Liver (tissue), 8 donors: ENCODE measurements at regions not wholly inside any gene's neighbourhood (a gene's known extent, or its start where the extent isn't known, plus 50 kb on each side); places are given as distances from the start of the nearest gene placed in this dataset.

Experiments used
- DNase-seq: peaks from one replicate; pipeline ENCODE4 v3.0.0-alpha.2; 2017; ENCODE audit warnings: low spot score
- H3K27ac ChIP-seq, 2 donors: one replicate each; pipeline ENCODE4 v1.7.0; 2013; ENCODE audit warnings: inconsistent platforms in 2 of 2, low read length in 2 of 2, control low read depth in 1 of 2, low read depth in 1 of 2, mild to moderate bottlenecking in 1 of 2
- H3K27me3 ChIP-seq, 4 donors: one replicate each; pipeline versions ENCODE4 v1.6.1 to v1.7.0; 2013; ENCODE audit warnings: low read length in 3 of 4, inconsistent platforms in 1 of 4, mild to moderate bottlenecking in 1 of 4, moderate library complexity in 1 of 4; ENCODE audit not compliant: control insufficient read depth in 4 of 4, insufficient read depth in 4 of 4
- H3K36me3 ChIP-seq, 4 donors: one replicate each; pipeline versions ENCODE4 v1.6.1 to v1.7.0; 2013; ENCODE audit warnings: low read length in 3 of 4, mild to moderate bottlenecking in 3 of 4, low read depth in 1 of 4, moderate library complexity in 1 of 4; ENCODE audit not compliant: control insufficient read depth in 4 of 4, insufficient read depth in 3 of 4
- H3K4me1 ChIP-seq, 4 donors: one replicate each; pipeline versions ENCODE4 v1.6.1 to v1.7.0; 2013; ENCODE audit warnings: low read length in 3 of 4, mild to moderate bottlenecking in 3 of 4, moderate library complexity in 1 of 4; ENCODE audit not compliant: control insufficient read depth in 4 of 4, insufficient read depth in 4 of 4
- H3K4me3 ChIP-seq, 3 donors: one replicate each; pipeline versions ENCODE4 v1.6.1 to v1.7.0; 2013; ENCODE audit warnings: low read length in 3 of 3, control low read depth in 1 of 3, low read depth in 1 of 3, mild to moderate bottlenecking in 1 of 3
- H3K9ac ChIP-seq, 2 donors: one replicate each; pipeline ENCODE4 v1.7.0; 2013; ENCODE audit warnings: low read length in 2 of 2, mild to moderate bottlenecking in 2 of 2, moderate library complexity in 2 of 2, control low read depth in 1 of 2, low read depth in 1 of 2
- H3K9me3 ChIP-seq, 4 donors: one replicate each; pipeline versions ENCODE4 v1.6.1 to v1.7.0; 2013; ENCODE audit warnings: low read length in 3 of 4; ENCODE audit not compliant: control insufficient read depth in 4 of 4
- ATF3 ChIP-seq: IDR thresholded peaks from 2 replicates; pipeline ENCODE4 v1.6.1; 2016; ENCODE audit warnings: antibody characterized with exemption
- CTCF ChIP-seq: fragments of 150-350 bp; IDR thresholded peaks from 2 replicates; pipeline ENCODE4 v1.5.1; 2017; ENCODE audit warnings: improper control_type of control experiment, low read depth, low read length; ENCODE audit not compliant: missing input control
- EGR1 ChIP-seq, 2 donors: IDR thresholded peaks; 2 replicates each; pipeline ENCODE4 v1.6.1; 2016 to 2018; ENCODE audit warnings: antibody characterized with exemption in 2 of 2, low read depth in 2 of 2
- FOXA1 ChIP-seq: IDR thresholded peaks from 2 replicates; pipeline ENCODE4 v1.6.1; 2016; ENCODE audit warnings: antibody characterized with exemption
- FOXA2 ChIP-seq: IDR thresholded peaks from 2 replicates; pipeline ENCODE4 v1.6.1; 2016; ENCODE audit warnings: antibody characterized with exemption
- GABPA ChIP-seq, 2 donors: IDR thresholded peaks in 1 of 2; conservative IDR thresholded peaks in 1 of 2; 2 replicates each; pipeline ENCODE4 v1.6.1; 2016; ENCODE audit warnings: antibody characterized with exemption in 2 of 2, mild to moderate bottlenecking in 1 of 2, moderate library complexity in 1 of 2
- HNF4A ChIP-seq, 2 donors: conservative IDR thresholded peaks; 2 replicates each; pipeline ENCODE4 v1.6.1; 2016; ENCODE audit warnings: antibody characterized with exemption in 2 of 2, mild to moderate bottlenecking in 2 of 2
- HNF4G ChIP-seq: IDR thresholded peaks from 2 replicates; pipeline ENCODE4 v1.6.1; 2016; ENCODE audit warnings: antibody characterized with exemption
- JUND ChIP-seq, 2 donors: IDR thresholded peaks; 2 replicates each; pipeline ENCODE4 v1.6.1; 2016; ENCODE audit warnings: antibody characterized with exemption in 2 of 2
- MAX ChIP-seq: IDR thresholded peaks from 2 replicates; pipeline ENCODE4 v1.6.1; 2016; ENCODE audit warnings: antibody characterized with exemption
- NR2F2 ChIP-seq: IDR thresholded peaks from 2 replicates; pipeline ENCODE4 v1.6.1; 2016; ENCODE audit warnings: antibody characterized with exemption
- RAD21 ChIP-seq, 2 donors: IDR thresholded peaks; 2 replicates each; pipeline ENCODE4 v1.6.1; 2016; ENCODE audit warnings: antibody characterized with exemption in 2 of 2, mild to moderate bottlenecking in 2 of 2
- REST ChIP-seq: IDR thresholded peaks from 2 replicates; pipeline ENCODE4 v1.6.1; 2016; ENCODE audit warnings: antibody characterized with exemption, mild to moderate bottlenecking
- SP1 ChIP-seq: IDR thresholded peaks from 2 replicates; pipeline ENCODE4 v1.6.1; 2018; ENCODE audit warnings: antibody characterized with exemption, mild to moderate bottlenecking
- TAF1 ChIP-seq: conservative IDR thresholded peaks from 2 replicates; pipeline ENCODE4 v1.6.1; 2016; ENCODE audit warnings: antibody characterized with exemption, mild to moderate bottlenecking
- YY1 ChIP-seq: IDR thresholded peaks from 2 replicates; pipeline ENCODE4 v1.6.1; 2016; ENCODE audit warnings: antibody characterized with exemption, mild to moderate bottlenecking
- ZBTB33 ChIP-seq: IDR thresholded peaks from 2 replicates; pipeline ENCODE4 v1.6.1; 2016; ENCODE audit warnings: antibody characterized with exemption
- WGBS: extraction: QIAGEN DNeasy Blood & Tissue Kit; methylation state at CpG from one replicate; pipeline ENCODE4 v1.1.7; 2013; 5-methylcytosine and 5-hydroxymethylcytosine counted together
- donor health status: healthy.
- donor health status: healthy.
- donor health status: healthy.
- donor health status: healthy.
- donor health status: healthy.

GRCh38 chr18:55790296-55790695 is 202.3 kb upstream of the TCF4 start:
- Histone ChIP-seq H3K9me3 (peaks cover 0 to 12% (median 5%) of the 10 kb centered on the region in 4 donors), H3K4me3 (no peak overlapping the region), H3K9ac (no peak overlapping the region), H3K4me1 (no peaks in the 10 kb centered on the region), H3K27me3 (peaks cover 0 to 2% (median 0%) of the 10 kb centered on the region in 4 donors), H3K36me3 (no peaks in the 10 kb centered on the region), H3K27ac (no peak overlapping the region)
- DNase-seq: no peak
- TF ChIP-seq REST (no peak), FOXA2 (no peak), ATF3 (no peak), FOXA1 (no peak), CTCF (no peak), GABPA (IDR thresholded peaks at IDR 0.05 in 1 of 2, conservative IDR thresholded peaks at IDR 0.05 in 1 of 2) (no peak), TAF1 (no peak), EGR1 (IDR thresholded peaks at IDR 0.05; ENCODE audit: low read depth in 2 of 2) (no peak), SP1 (no peak), YY1 (no peak), HNF4A (conservative IDR thresholded peaks at IDR 0.05) (no peak), MAX (no peak), ZBTB33 (no peak), HNF4G (no peak), NR2F2 (no peak)

- DNase-seq: no peak
- Histone ChIP-seq H3K4me3 (no peak overlapping the region), H3K27ac (no peak overlapping the region), H3K9me3 (peaks cover 0 to 12% (median 5%) of the 10 kb centered on the region in 4 donors), H3K27me3 (no peaks in the 10 kb centered on the region), H3K9ac (no peak overlapping the region), H3K36me3 (no peaks in the 10 kb centered on the region), H3K4me1 (no peaks in the 10 kb centered on the region)
- 80% methylated on average over 3 of the region's 3 CpGs for WGBS
- TF ChIP-seq TAF1 (no peak), REST (no peak), MAX (no peak), YY1 (no peak), JUND (IDR thresholded peaks at IDR 0.05) (no peak), CTCF (no peak), HNF4G (no peak), HNF4A (conservative IDR thresholded peaks at IDR 0.05) (no peak), ATF3 (no peak), RAD21 (IDR thresholded peaks at IDR 0.05) (no peak), NR2F2 (no peak), FOXA2 (no peak)
Measured at GRCh38 chr18:55787536-55788073, 199.6 kb upstream of the TCF4 start.
